Peyer's patch (tissue), 4 donors: ENCODE measurements at regions not wholly inside any gene's neighbourhood (a gene's known extent, or its start where the extent isn't known, plus 50 kb on each side); places are given as distances from the start of the nearest gene placed in this dataset.

Experiments used
- CTCF ChIP-seq, 6 experiments: fragments of 450-650 bp in 4 of 6; fragments of 200-600 bp in 2 of 6; sonication (generic) in 1 of 6; IDR thresholded peaks; one replicate each; pipeline ENCODE4 v1.5.1; 2017 to 2019; ENCODE audit warnings: antibody characterized with exemption in 6 of 6, mild to moderate bottlenecking in 3 of 6, moderate library complexity in 1 of 6
- POLR2A ChIP-seq, 2 donors: fragments of 450-650 bp; IDR thresholded peaks; one replicate each; pipeline ENCODE4 v1.5.1; 2017; ENCODE audit warnings: antibody characterized with exemption in 2 of 2, mild to moderate bottlenecking in 2 of 2, moderate library complexity in 2 of 2

- no peak for TF ChIP-seq CTCF (IDR thresholded peaks at IDR 0.05)
- TF ChIP-seq POLR2A (IDR thresholded peaks at IDR 0.05) = no peak
These were observed 109.4 kb upstream of the SOD1 start for GRCh38 chr21:31550070-31550469.
